NCI-H2081 treated with DMSO at 0.1 percent for 48 hours (cell line): ENCODE measurements at regions not wholly inside any gene's neighbourhood (a gene's known extent, or its start where the extent isn't known, plus 50 kb on each side); places are given as distances from the start of the nearest gene placed in this dataset.
"Not testable (repeated sequence)": the region's sequence is repeated elsewhere in the genome, so short reads cannot be mapped to it uniquely, and the experiment has no call there.

Experiments used
- DNase-seq: peaks from one replicate; lab custom pipeline; 2025; lab: John Stamatoyannopoulos, UW

- DNase-seq: no peak
These were observed 223.3 kb upstream of the CCDC54 start for GRCh38 chr3:107153981-107154380.

- DNase-seq: no peak
These were observed 204.8 kb upstream of the CCDC54 start for GRCh38 chr3:107172411-107172810.

- no peak for DNase-seq
These were observed 192.9 kb upstream of the CCDC54 start for GRCh38 chr3:107184375-107184774.

- DNase-seq: no peak
These were observed 189.0 kb upstream of the CCDC54 start for GRCh38 chr3:107188262-107188661.

GRCh38 chr3:107189158-107189791 is 188.0 kb upstream of the CCDC54 start:
- DNase-seq: no peak

- DNase-seq: no peak
These were observed 184.1 kb upstream of the CCDC54 start for GRCh38 chr3:107193116-107193515.

GRCh38 chr3:107198581-107199181 is 178.6 kb upstream of the CCDC54 start:
- no peak for DNase-seq

- no peak for DNase-seq
These were observed 176.1 kb upstream of the CCDC54 start for GRCh38 chr3:107201146-107201545.

GRCh38 chr3:107202885-107203284 is 174.4 kb upstream of the CCDC54 start:
- DNase-seq: not testable (repeated sequence)

GRCh38 chr3:107204121-107204520 is 173.1 kb upstream of the CCDC54 start:
- DNase-seq: no peak

- DNase-seq: no peak
These were observed 171.9 kb upstream of the CCDC54 start for GRCh38 chr3:107205358-107205757.

GRCh38 chr3:107206141-107206540 is 171.1 kb upstream of the CCDC54 start:
- no peak for DNase-seq

- DNase-seq: no peak
These were observed 170.3 kb upstream of the CCDC54 start for GRCh38 chr3:107206945-107207344.

- DNase-seq: no peak
These were observed 169.1 kb upstream of the CCDC54 start for GRCh38 chr3:107208100-107208499.

- DNase-seq: no peak
These were observed 168.4 kb upstream of the CCDC54 start for GRCh38 chr3:107208796-107209195.

GRCh38 chr3:107209302-107209990 is 167.8 kb upstream of the CCDC54 start:
- DNase-seq: no peak

- DNase-seq: no peak
These were observed 165.6 kb upstream of the CCDC54 start for GRCh38 chr3:107211608-107212007.

GRCh38 chr3:107212618-107213017 is 164.6 kb upstream of the CCDC54 start:
- DNase-seq: no peak

- no peak for DNase-seq
These were observed 164.1 kb upstream of the CCDC54 start for GRCh38 chr3:107213044-107213669.

GRCh38 chr3:107216229-107216628 is 161.0 kb upstream of the CCDC54 start:
- DNase-seq: no peak

GRCh38 chr3:107216711-107217110 is 160.5 kb upstream of the CCDC54 start:
- DNase-seq: no peak

- no peak for DNase-seq
These were observed 160.1 kb upstream of the CCDC54 start for GRCh38 chr3:107217172-107217571.

GRCh38 chr3:107218864-107219269 is 158.4 kb upstream of the CCDC54 start:
- no peak for DNase-seq
